Osteocyte (in vitro differentiated cells): ENCODE measurements at regions not wholly inside any gene's neighbourhood (a gene's known extent, or its start where the extent isn't known, plus 50 kb on each side); places are given as distances from the start of the nearest gene placed in this dataset.

ENCODE experiments used
- DNase-seq: peaks from one replicate; pipeline ENCODE4 v3.0.0; 2021; ENCODE audit warnings: mixed read lengths; ENCODE audit not compliant: unreplicated experiment; ENCODE audit errors: extremely low spot score
- H3K27ac Mint-ChIP-seq: one replicate; pipeline ENCODE4 v1.8.0; 2021; ENCODE audit warnings: mild to moderate bottlenecking, mixed read lengths; ENCODE audit not compliant: unreplicated experiment
- H3K27me3 Mint-ChIP-seq: one replicate; pipeline ENCODE4 v1.8.0; 2021; ENCODE audit warnings: mixed read lengths; ENCODE audit not compliant: unreplicated experiment
- H3K36me3 Mint-ChIP-seq: one replicate; pipeline ENCODE4 v1.8.0; 2021; ENCODE audit warnings: mixed read lengths; ENCODE audit not compliant: unreplicated experiment
- H3K4me1 Mint-ChIP-seq: one replicate; pipeline ENCODE4 v1.8.0; 2021; ENCODE audit warnings: mixed read lengths; ENCODE audit not compliant: unreplicated experiment
- H3K4me3 Mint-ChIP-seq: one replicate; pipeline ENCODE4 v1.8.0; 2021; ENCODE audit warnings: mild to moderate bottlenecking, moderate library complexity, mixed read lengths; ENCODE audit not compliant: unreplicated experiment
- H3K9me3 Mint-ChIP-seq: one replicate; pipeline ENCODE4 v1.8.0; 2021; ENCODE audit warnings: mixed read lengths; ENCODE audit not compliant: unreplicated experiment
- TF ChIP-seq, protein P1 (sequence below): fragments of 200-600 bp; sonication (generic); IDR thresholded peaks from 2 replicates; pipeline ENCODE4 v1.5.0; 2021; ENCODE audit warnings: antibody characterized with exemption, mild to moderate bottlenecking, moderate library complexity

DNA sequence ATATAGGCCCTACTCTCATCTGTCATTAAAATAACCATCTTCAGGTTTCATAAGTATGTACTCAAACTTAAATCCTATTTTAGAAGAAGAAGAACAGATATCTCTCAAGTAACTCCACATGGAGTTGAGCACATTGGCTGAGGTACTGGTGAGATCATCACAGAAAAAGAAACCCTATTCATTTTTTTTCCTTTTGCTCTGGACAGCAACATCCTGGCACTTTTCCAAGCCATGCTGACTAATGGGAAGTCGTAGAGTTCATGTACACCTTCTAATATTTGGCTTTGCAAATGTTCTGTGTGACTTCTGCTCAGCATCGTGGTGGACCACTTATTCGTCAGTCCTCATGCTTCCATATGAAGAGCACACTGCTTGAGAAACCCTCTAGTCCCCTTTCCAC is 336.0 kb upstream of the KCNH8 start:
- TF ChIP-seq, protein P1, sequence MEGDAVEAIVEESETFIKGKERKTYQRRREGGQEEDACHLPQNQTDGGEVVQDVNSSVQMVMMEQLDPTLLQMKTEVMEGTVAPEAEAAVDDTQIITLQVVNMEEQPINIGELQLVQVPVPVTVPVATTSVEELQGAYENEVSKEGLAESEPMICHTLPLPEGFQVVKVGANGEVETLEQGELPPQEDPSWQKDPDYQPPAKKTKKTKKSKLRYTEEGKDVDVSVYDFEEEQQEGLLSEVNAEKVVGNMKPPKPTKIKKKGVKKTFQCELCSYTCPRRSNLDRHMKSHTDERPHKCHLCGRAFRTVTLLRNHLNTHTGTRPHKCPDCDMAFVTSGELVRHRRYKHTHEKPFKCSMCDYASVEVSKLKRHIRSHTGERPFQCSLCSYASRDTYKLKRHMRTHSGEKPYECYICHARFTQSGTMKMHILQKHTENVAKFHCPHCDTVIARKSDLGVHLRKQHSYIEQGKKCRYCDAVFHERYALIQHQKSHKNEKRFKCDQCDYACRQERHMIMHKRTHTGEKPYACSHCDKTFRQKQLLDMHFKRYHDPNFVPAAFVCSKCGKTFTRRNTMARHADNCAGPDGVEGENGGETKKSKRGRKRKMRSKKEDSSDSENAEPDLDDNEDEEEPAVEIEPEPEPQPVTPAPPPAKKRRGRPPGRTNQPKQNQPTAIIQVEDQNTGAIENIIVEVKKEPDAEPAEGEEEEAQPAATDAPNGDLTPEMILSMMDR: no peak
- Mint-ChIP-seq H3K4me1 (no peaks in the 10 kb centered on the region), H3K27me3 (no peaks in the 10 kb centered on the region), H3K36me3 (no peaks in the 10 kb centered on the region), H3K9me3 (peaks cover 21% of the 10 kb centered on the region), H3K27ac (no peak overlapping the region), H3K4me3 (no peak overlapping the region)
- DNase-seq: no peak

DNA sequence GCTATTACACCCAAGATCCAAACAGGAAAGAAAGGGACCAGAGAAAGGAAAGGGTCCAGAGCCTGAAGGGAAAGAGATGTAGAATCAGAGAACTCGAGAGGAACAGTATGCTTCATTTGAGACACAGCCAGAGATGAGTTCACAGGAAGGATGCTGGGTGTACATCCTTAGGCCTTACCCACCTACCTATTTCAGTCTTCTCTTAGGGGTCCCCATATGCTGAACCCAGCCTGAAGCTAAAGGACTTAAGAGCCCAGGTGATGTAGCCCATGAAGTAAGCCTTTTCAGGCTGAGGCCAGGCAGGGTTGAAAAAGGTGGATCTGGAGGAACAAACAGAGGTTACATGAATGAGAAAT is 338.0 kb upstream of the KCNH8 start:
- TF ChIP-seq, protein P1: no peak
- H3K9me3 Mint-ChIP-seq: peaks cover 19% of the 10 kb centered on the region
- DNase-seq: no peak
- no peak overlapping the region for H3K27ac Mint-ChIP-seq
- H3K36me3 Mint-ChIP-seq: no peaks in the 10 kb centered on the region
- H3K27me3 Mint-ChIP-seq: no peaks in the 10 kb centered on the region
- no peaks in the 10 kb centered on the region for H3K4me1 Mint-ChIP-seq
- H3K4me3 Mint-ChIP-seq: no peak overlapping the region

DNA sequence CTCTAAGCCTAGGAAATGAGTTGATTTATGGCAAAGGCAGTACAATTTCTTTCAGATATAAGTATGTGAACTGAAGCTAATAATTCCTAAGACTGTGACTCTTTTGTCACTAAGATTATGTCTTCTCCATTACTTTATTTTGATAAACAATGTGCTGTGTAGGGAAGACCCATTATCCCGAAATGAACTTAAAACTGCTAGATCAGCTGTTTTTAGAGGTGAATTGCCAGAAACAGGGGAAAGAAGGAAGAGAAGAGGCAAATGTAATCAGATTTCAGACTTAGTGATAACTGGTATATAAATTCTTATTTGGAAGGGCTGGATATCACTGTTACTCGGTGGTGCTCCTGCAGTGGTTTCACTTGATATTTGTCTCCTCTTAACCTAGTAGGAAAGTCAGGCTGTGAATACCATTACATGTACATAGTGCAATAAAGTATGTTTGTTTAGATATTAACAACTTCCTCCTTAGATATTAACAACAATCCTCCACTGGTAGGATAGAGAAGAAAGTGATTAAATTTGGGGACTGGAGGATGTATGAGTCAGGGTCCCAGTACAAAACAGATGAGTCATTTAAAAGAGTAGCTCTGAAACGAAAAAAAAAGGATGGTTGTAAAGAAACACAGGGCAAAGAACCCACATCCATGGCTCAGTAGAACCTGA is 338.5 kb upstream of the KCNH8 start:
- H3K4me1 Mint-ChIP-seq: no peaks in the 10 kb centered on the region
- peaks cover 19% of the 10 kb centered on the region for H3K9me3 Mint-ChIP-seq
- TF ChIP-seq, protein P1: no peak
- no peaks in the 10 kb centered on the region for H3K27me3 Mint-ChIP-seq
- no peak for DNase-seq
- H3K4me3 Mint-ChIP-seq: no peak overlapping the region
- no peaks in the 10 kb centered on the region for H3K36me3 Mint-ChIP-seq
- no peak overlapping the region for H3K27ac Mint-ChIP-seq

DNA sequence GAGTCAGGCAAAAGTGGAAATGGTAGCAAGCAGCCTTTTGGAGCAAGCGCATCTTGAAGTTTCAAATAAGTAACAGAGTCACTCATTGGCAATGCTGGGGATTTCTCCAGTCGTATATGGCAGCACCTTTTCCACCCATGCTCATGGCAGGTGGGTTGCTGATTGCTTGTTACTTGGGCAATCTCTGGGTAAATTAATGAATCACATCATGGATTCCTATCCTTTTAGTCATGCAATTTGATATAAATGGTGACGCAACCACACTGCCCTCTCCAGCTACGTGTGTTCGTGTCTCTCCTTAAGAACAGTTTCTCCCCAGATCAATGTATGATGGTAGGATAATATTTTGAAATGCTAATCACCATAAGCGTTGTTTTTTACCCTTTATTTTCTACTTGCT is 339.9 kb upstream of the KCNH8 start:
- Mint-ChIP-seq H3K36me3 (no peaks in the 10 kb centered on the region), H3K4me1 (no peaks in the 10 kb centered on the region), H3K4me3 (no peak overlapping the region), H3K9me3 (peaks cover 19% of the 10 kb centered on the region), H3K27me3 (no peaks in the 10 kb centered on the region), H3K27ac (no peak overlapping the region)
- DNase-seq: no peak
- TF ChIP-seq, protein P1: no peak

DNA sequence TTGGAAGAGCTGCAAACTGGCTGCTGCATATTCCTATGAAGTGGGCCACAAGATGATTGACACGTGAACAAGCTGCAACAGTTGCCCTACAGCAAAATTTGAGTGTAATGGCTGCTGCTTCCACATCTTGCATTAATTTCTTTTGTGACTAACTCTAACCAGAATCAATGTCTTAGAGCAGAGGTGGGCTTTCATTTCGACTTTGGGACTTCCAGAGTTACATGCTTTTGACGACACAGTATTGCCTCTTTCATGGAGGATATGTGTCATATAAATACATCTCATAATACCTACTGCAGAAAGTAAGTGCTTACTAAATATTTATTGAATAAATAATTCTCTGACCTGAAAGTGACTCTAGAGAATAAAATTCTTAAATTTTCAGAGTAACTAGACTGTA is 340.7 kb upstream of the KCNH8 start:
- Mint-ChIP-seq H3K27me3 (no peaks in the 10 kb centered on the region), H3K27ac (no peak overlapping the region), H3K9me3 (peaks cover 16% of the 10 kb centered on the region), H3K4me1 (no peaks in the 10 kb centered on the region), H3K4me3 (no peak overlapping the region), H3K36me3 (no peaks in the 10 kb centered on the region)
- DNase-seq: no peak
- TF ChIP-seq, protein P1: no peak
